CD4-positive, alpha-beta T cell treated with Interferon alpha-2 for 1 hour (primary cell): ENCODE measurements at regions not wholly inside any gene's neighbourhood (a gene's known extent, or its start where the extent isn't known, plus 50 kb on each side); places are given as distances from the start of the nearest gene placed in this dataset.

Experiments used
- DNase-seq, 2 donors: peaks; one replicate each; pipeline ENCODE4 v3.0.0-alpha.2; 2020 to 2022

GRCh38 chr19:34305221-34306083 lies 51.1 kb downstream of the GARRE1 start:
- no peak for DNase-seq

GRCh38 chr19:34306213-34306661 lies 51.9 kb downstream of the GARRE1 start:
- no peak for DNase-seq

GRCh38 chr19:34306824-34307223 lies 52.5 kb downstream of the GARRE1 start:
- DNase-seq = no peak

GRCh38 chr19:34308381-34309367 lies 54.3 kb downstream of the GARRE1 start:
- DNase-seq = peak; percentile 63 to 66

GRCh38 chr19:34309368-34310138 lies 55.2 kb downstream of the GARRE1 start:
- DNase-seq = no peak

DNA sequence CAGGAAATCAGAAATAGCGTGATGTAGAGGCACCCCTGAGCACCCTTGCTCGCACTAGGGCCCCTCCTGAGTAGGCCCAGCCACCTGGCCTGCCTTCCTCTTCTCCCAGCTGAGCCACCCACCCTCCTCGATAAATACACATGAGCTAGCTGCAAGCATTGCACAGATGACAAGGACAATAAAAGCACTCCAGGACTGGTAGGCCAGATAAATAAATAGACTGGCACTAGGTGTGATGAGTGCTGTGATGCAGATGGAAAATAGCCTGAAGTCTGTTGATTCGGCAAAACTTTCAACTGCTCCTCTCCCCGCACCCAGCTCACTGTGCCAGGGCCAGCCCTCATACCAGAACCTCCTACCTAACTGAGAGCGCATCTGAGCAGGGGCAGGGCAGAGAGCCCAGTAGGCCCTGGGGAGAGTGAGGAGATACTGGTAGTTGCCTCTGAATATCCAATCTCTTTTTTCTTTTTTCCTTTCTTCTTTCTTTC lies 54.5 kb upstream of the GPI start:
- DNase-seq = no peak

DNA sequence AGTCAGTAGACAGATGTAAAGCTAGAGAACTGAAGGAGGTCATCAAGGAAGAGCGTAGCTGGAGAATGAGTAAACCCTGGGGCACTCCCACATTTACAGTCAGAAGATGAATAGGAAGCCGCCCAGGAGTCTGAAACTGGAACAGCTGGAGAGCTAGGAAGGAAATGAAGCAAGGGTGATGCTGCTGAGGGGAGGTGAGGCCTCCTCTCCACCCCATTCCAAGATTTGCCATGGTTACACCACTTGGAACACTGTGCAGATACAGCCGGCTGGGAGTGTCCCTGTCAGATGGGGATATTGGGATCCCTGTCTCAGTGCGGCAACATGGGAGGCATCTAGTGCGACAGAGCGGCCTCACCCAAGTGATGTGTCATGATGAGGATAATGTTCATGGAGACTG lies 51.8 kb upstream of the GPI start:
- no peak for DNase-seq

DNA sequence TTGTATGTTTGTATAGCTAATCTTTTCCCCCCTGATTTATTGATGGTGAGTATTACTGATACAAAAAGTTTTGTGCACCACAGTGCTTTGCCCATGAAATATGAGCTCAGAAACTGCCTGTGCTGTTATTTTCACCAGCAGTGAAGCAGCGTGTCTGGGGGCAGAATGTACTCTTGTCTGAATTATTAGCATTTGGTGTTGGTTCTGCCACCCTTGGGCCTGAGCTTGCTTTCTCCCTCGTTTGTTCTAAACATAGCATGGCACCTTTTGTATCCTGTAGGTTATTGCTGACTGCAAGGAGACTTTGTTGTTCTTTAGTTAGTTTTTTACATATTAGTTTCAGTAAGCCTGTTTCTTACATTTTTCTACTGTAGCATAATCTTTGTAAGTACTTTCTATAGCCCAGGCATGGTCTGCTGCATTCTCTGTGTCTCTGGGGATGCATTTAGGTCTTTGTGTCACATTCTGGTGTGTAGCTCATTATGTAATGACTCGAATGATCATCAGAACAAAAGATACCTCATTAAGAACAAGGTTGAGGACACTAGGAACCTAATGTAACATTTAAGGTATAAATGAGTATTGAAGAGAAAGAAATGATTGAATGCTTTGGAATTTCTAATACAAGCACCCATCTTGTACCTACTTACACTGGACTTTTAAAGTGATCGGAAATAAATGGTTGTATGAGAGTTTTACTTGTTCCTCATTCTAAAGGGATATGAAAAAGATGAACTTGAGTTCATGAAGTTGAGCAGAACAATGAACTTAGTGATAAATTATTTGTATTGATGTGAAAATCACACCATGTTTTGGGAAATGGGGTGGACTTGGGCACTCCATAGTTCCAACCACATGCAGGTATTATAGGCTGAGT lies 50.3 kb upstream of the GPI start:
- DNase-seq = no peak
